ENCODE measurements at regions not wholly inside any gene's neighbourhood (a gene's known extent, or its start where the extent isn't known, plus 50 kb on each side); places are given as distances from the start of the nearest gene placed in this dataset.

- TF ChIP-seq CTCF (IDR thresholded peaks at IDR 0.05) (no peak), JUN (CRISPR knock-in tag; IDR thresholded peaks at IDR 0.05) (no peak), ESRRA (CRISPR knock-in tag; IDR thresholded peaks at IDR 0.05; ENCODE audit: borderline replicate concordance) (no peak), KAT7 (CRISPR knock-in tag; IDR thresholded peaks at IDR 0.05; ENCODE audit: borderline replicate concordance) (no peak), ATF3 (CRISPR knock-in tag; conservative IDR thresholded peaks at IDR 0.05) (no peak), NR2C2 (CRISPR knock-in tag; IDR thresholded peaks at IDR 0.05) (no peak), MAX (CRISPR knock-in tag; IDR thresholded peaks at IDR 0.05) (no peak), CDX4 (CRISPR knock-in tag; IDR thresholded peaks at IDR 0.05; ENCODE audit: borderline replicate concordance) (no peak), ZBTB21 (CRISPR knock-in tag; IDR thresholded peaks at IDR 0.05; ENCODE audit: borderline replicate concordance) (no peak), ZNF423 (CRISPR knock-in tag; IDR thresholded peaks at IDR 0.05) (no peak)
- TF ChIP-seq, protein P1, sequence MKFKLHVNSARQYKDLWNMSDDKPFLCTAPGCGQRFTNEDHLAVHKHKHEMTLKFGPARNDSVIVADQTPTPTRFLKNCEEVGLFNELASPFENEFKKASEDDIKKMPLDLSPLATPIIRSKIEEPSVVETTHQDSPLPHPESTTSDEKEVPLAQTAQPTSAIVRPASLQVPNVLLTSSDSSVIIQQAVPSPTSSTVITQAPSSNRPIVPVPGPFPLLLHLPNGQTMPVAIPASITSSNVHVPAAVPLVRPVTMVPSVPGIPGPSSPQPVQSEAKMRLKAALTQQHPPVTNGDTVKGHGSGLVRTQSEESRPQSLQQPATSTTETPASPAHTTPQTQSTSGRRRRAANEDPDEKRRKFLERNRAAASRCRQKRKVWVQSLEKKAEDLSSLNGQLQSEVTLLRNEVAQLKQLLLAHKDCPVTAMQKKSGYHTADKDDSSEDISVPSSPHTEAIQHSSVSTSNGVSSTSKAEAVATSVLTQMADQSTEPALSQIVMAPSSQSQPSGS (CRISPR knock-in tag; IDR thresholded peaks at IDR 0.05; ENCODE audit: borderline replicate concordance, low read depth) = no peak
- TF ChIP-seq, protein P2, sequence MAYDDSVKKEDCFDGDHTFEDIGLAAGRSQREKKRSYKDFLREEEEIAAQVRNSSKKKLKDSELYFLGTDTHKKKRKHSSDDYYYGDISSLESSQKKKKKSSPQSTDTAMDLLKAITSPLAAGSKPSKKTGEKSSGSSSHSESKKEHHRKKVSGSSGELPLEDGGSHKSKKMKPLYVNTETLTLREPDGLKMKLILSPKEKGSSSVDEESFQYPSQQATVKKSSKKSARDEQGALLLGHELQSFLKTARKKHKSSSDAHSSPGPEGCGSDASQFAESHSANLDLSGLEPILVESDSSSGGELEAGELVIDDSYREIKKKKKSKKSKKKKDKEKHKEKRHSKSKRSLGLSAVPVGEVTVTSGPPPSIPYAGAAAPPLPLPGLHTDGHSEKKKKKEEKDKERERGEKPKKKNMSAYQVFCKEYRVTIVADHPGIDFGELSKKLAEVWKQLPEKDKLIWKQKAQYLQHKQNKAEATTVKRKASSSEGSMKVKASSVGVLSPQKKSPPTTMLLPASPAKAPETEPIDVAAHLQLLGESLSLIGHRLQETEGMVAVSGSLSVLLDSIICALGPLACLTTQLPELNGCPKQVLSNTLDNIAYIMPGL (CRISPR knock-in tag; IDR thresholded peaks at IDR 0.05) = no peak
Measured at GRCh38 chr2:195160963-195161362, 496.1 kb upstream of the SLC39A10 start.

Measured in WTC11 (cell line).